HG02642 (cell line): ENCODE measurements at regions not wholly inside any gene's neighbourhood (a gene's known extent, or its start where the extent isn't known, plus 50 kb on each side); places are given as distances from the start of the nearest gene placed in this dataset.

Experiments used
- ATAC-seq: cut with Tn5 transposase; IDR thresholded peaks from one replicate; pipeline ENCODE4 v1.9.1; 2021; ENCODE audit warnings: mild to moderate bottlenecking; ENCODE audit not compliant: unreplicated experiment, poor library complexity

DNA sequence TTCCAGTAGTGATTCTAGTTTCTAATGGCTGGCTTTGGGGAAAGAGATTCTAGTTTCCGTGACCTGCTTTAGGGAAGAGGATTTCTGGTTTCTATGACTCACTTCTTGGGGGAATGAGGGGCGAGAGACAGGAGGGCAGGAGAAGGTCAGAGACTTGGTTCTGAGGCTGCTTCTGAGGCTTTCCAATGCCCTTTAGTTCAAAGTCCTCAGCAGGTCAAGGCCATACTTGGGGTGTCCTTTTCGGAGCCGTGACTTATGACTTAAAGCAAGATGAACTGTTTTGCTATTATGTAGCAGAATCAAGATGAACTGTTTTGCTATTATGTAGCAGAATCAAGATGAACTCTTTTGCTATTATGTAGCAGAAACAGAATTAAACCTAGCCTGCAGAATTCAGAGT, 52.2 kb upstream of the TLR3 start:
- no peak for ATAC-seq

GRCh38 chr4:186017801-186018200, 51.2 kb upstream of the TLR3 start:
- no peak for ATAC-seq

- ATAC-seq = no peak
Observed at GRCh38 chr4:186018261-186018660, 50.7 kb upstream of the TLR3 start.

DNA sequence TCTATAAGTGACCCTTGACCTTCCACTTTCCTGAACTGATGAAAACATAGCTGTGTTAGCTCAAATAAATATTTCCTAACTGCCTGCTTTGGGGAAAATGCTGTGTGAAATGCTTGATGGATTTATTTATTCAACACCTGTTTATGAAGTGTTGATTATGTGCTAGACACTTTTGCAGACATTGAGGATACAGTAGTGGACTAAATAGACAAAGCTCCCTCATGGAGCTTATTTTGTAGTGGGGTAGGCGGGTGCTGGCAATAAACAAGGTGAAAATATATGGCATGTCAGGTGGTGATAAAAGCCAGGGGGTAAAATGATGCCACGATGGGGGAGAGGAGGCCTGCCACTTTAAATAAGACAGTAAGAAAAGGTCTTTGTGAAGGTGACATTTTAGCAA, 50.2 kb upstream of the TLR3 start:
- no peak for ATAC-seq
